ENCODE measurements at regions not wholly inside any gene's neighbourhood (a gene's known extent, or its start where the extent isn't known, plus 50 kb on each side); places are given as distances from the start of the nearest gene placed in this dataset.

GRCh38 chr2:144967961-144968360 is 448.0 kb upstream of the ZEB2 start:
- no peak overlapping the region for H3K27ac ChIP-seq
- no peaks in the 10 kb centered on the region for H3K4me1 ChIP-seq (replicated peaks in 1 of 2)
- no peaks in the 10 kb centered on the region for H3K9me3 ChIP-seq (replicated peaks in 1 of 3)
- DNase-seq: no peak
- WGBS, 4 donors: 89 to 94% (median 92%) methylated on average over 2 of the region's 2 CpGs
- no peak overlapping the region for H3K4me3 ChIP-seq
- intact Hi-C loops (cut with DNase I): no loop called here
- TF ChIP-seq, protein P1, sequence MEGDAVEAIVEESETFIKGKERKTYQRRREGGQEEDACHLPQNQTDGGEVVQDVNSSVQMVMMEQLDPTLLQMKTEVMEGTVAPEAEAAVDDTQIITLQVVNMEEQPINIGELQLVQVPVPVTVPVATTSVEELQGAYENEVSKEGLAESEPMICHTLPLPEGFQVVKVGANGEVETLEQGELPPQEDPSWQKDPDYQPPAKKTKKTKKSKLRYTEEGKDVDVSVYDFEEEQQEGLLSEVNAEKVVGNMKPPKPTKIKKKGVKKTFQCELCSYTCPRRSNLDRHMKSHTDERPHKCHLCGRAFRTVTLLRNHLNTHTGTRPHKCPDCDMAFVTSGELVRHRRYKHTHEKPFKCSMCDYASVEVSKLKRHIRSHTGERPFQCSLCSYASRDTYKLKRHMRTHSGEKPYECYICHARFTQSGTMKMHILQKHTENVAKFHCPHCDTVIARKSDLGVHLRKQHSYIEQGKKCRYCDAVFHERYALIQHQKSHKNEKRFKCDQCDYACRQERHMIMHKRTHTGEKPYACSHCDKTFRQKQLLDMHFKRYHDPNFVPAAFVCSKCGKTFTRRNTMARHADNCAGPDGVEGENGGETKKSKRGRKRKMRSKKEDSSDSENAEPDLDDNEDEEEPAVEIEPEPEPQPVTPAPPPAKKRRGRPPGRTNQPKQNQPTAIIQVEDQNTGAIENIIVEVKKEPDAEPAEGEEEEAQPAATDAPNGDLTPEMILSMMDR (IDR thresholded peaks at IDR 0.05): no peak
- no peak for TF ChIP-seq POLR2A (IDR thresholded peaks at IDR 0.05)
- no peaks in the 10 kb centered on the region for H3K27me3 ChIP-seq
- H3K36me3 ChIP-seq (replicated peaks in 1 of 2): no peaks in the 10 kb centered on the region

DNA sequence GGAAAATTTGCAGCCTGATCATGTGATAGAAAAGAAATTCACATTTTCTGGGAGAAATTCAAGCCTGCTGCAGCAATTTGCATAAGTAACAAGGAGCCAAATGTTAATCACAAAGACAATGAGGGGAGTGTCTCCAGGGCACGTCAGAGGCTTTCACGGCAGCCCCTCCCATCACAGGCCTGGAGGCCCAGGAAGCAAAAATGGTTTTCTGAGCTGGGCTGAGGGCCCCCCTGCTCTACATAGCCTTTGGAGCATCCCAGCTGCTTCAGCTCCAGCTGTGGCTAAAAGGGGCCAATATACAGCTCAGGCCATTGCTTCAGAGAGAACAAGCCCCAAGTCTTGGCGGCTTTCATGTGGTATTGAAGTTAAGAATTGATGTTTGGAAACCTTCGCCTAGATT is 445.3 kb upstream of the ZEB2 start:
- intact Hi-C loops (cut with DNase I): no loop called here
- 84 to 91% (median 87%) methylated on average over 4 of the region's 4 CpGs for WGBS, 4 donors
- no peaks in the 10 kb centered on the region for H3K4me1 ChIP-seq (replicated peaks in 1 of 2)
- DNase-seq: no peak
- H3K27ac ChIP-seq: no peak overlapping the region
- no peak for TF ChIP-seq POLR2A (IDR thresholded peaks at IDR 0.05)
- TF ChIP-seq, protein P1 (IDR thresholded peaks at IDR 0.05): no peak
- no peak overlapping the region for H3K4me3 ChIP-seq
- H3K27me3 ChIP-seq: no peaks in the 10 kb centered on the region
- no peaks in the 10 kb centered on the region for H3K36me3 ChIP-seq (replicated peaks in 1 of 2)
- no peaks in the 10 kb centered on the region for H3K9me3 ChIP-seq (replicated peaks in 1 of 3)

GRCh38 chr2:144963031-144963430 is 443.1 kb upstream of the ZEB2 start:
- no peaks in the 10 kb centered on the region for H3K4me1 ChIP-seq (replicated peaks in 1 of 2)
- no peak for TF ChIP-seq POLR2A (IDR thresholded peaks at IDR 0.05)
- TF ChIP-seq, protein P1 (IDR thresholded peaks at IDR 0.05): no peak
- intact Hi-C loops (cut with DNase I): no loop called here
- H3K27ac ChIP-seq: no peak overlapping the region
- no peaks in the 10 kb centered on the region for H3K9me3 ChIP-seq (replicated peaks in 1 of 3)
- no peak for DNase-seq
- H3K4me3 ChIP-seq: no peak overlapping the region
- WGBS, 4 donors: 72 to 100% (median 85%) methylated on average over 2 of the region's 2 CpGs
- no peaks in the 10 kb centered on the region for H3K27me3 ChIP-seq
- no peaks in the 10 kb centered on the region for H3K36me3 ChIP-seq (replicated peaks in 1 of 2)

- intact Hi-C loops (cut with DNase I): no loop called here
- Histone ChIP-seq H3K27ac (no peak overlapping the region), H3K27me3 (no peaks in the 10 kb centered on the region), H3K4me1 (replicated peaks in 1 of 2) (no peaks in the 10 kb centered on the region), H3K9me3 (replicated peaks in 1 of 3) (no peaks in the 10 kb centered on the region), H3K4me3 (no peak overlapping the region), H3K36me3 (replicated peaks in 1 of 2) (no peaks in the 10 kb centered on the region)
- TF ChIP-seq POLR2A (IDR thresholded peaks at IDR 0.05): no peak
- TF ChIP-seq, protein P1 (IDR thresholded peaks at IDR 0.05): no peak
- no peak for DNase-seq
- 90 to 98% (median 92%) methylated on average over 2 of the region's 2 CpGs for WGBS, 4 donors
These were observed 439.5 kb upstream of the ZEB2 start for GRCh38 chr2:144959416-144959815.
